SKM-1 treated with dmso at 0.1 percent for 144 hours (cell line): ENCODE measurements at regions not wholly inside any gene's neighbourhood (a gene's known extent, or its start where the extent isn't known, plus 50 kb on each side); places are given as distances from the start of the nearest gene placed in this dataset.
"Not testable (repeated sequence)": the region's sequence is repeated elsewhere in the genome, so short reads cannot be mapped to it uniquely, and the experiment has no call there.

Experiments used
- DNase-seq: peaks from one replicate; lab custom pipeline; 2025; ENCODE audit not compliant: unreplicated experiment; lab: John Stamatoyannopoulos, UW

- DNase-seq = not testable (repeated sequence)
Measured at GRCh38 chr2:10198482-10198881, 75.9 kb downstream of the RRM2 start.

GRCh38 chr2:10201201-10201600 is 78.7 kb downstream of the RRM2 start:
- DNase-seq = no peak

- DNase-seq = no peak
Measured at GRCh38 chr2:10202131-10202665, 79.7 kb downstream of the RRM2 start.

- DNase-seq = no peak
Measured at GRCh38 chr2:10204326-10205161, 82.0 kb downstream of the RRM2 start.

- no peak for DNase-seq
Measured at GRCh38 chr2:10205162-10205475, 82.6 kb downstream of the RRM2 start.

- DNase-seq = no peak
Measured at GRCh38 chr2:10208736-10209135, 86.2 kb downstream of the RRM2 start.

GRCh38 chr2:10209406-10209935 is 86.9 kb downstream of the RRM2 start:
- DNase-seq = no peak

- DNase-seq = no peak
Measured at GRCh38 chr2:10210336-10210735, 87.8 kb downstream of the RRM2 start.

- no peak for DNase-seq
Measured at GRCh38 chr2:10211844-10212422, 89.4 kb downstream of the RRM2 start.

GRCh38 chr2:10212827-10213226 is 89.9 kb upstream of the HPCAL1 start:
- no peak for DNase-seq

- DNase-seq = no peak
Measured at GRCh38 chr2:10214179-10214578, 88.5 kb upstream of the HPCAL1 start.

- DNase-seq = no peak
Measured at GRCh38 chr2:10215393-10215935, 87.2 kb upstream of the HPCAL1 start.

GRCh38 chr2:10216677-10217488 is 85.8 kb upstream of the HPCAL1 start:
- DNase-seq = no peak

- no peak for DNase-seq
Measured at GRCh38 chr2:10217489-10218435, 84.9 kb upstream of the HPCAL1 start.

GRCh38 chr2:10220045-10220901 is 82.4 kb upstream of the HPCAL1 start:
- no peak for DNase-seq

GRCh38 chr2:10220902-10221391 is 81.8 kb upstream of the HPCAL1 start:
- no peak for DNase-seq

GRCh38 chr2:10221443-10221842 is 81.3 kb upstream of the HPCAL1 start:
- no peak for DNase-seq

GRCh38 chr2:10221976-10222870 is 80.5 kb upstream of the HPCAL1 start:
- DNase-seq = no peak
